Ascending aorta (tissue), 2 donors: ENCODE measurements at regions not wholly inside any gene's neighbourhood (a gene's known extent, or its start where the extent isn't known, plus 50 kb on each side); places are given as distances from the start of the nearest gene placed in this dataset.
"Not testable (repeated sequence)": the region's sequence is repeated elsewhere in the genome, so short reads cannot be mapped to it uniquely, and the experiment has no call there.

Experiments
- DNase-seq, 2 donors: peaks; one replicate each; pipeline ENCODE4 v3.0.0-alpha.2; 2019; ENCODE audit warnings: low spot score in 2 of 2
- H3K27ac ChIP-seq, 2 donors: fragments of 200-600 bp; sonication (generic); one replicate each; pipeline ENCODE4 v1.5.1; 2016 to 2017; ENCODE audit warnings: mild to moderate bottlenecking in 1 of 2
- H3K27me3 ChIP-seq: fragments of 200-600 bp; sonication (generic); one replicate; pipeline ENCODE4 v1.5.1; 2017
- H3K36me3 ChIP-seq, 2 donors: fragments of 200-600 bp; sonication (generic); one replicate each; pipeline ENCODE4 v1.5.1; 2016
- H3K4me1 ChIP-seq, 2 donors: fragments of 200-600 bp; sonication (generic); one replicate each; pipeline ENCODE4 v1.5.1; 2016 to 2017; ENCODE audit warnings: mild to moderate bottlenecking in 1 of 2
- H3K4me3 ChIP-seq, 2 donors: fragments of 200-600 bp; sonication (generic); one replicate each; pipeline ENCODE4 v1.5.1; 2016 to 2017; ENCODE audit warnings: mild to moderate bottlenecking in 1 of 2
- H3K9me3 ChIP-seq, 2 donors: fragments of 200-600 bp; sonication (generic); one replicate each; pipeline ENCODE4 v1.5.1; 2016
- CTCF ChIP-seq, 3 experiments: fragments of 200-600 bp in 2 of 3; fragments of 450-650 bp in 1 of 3; sonication (generic) in 2 of 3; IDR thresholded peaks; one replicate each; pipeline ENCODE4 v1.5.1; 2016 to 2019; ENCODE audit warnings: antibody characterized with exemption in 3 of 3, mild to moderate bottlenecking in 1 of 3, moderate library complexity in 1 of 3
- intact Hi-C: fragments of 100-400 bp; cut with DNase I; formaldehyde crosslinking; loops from one replicate; pipeline ENCODE4 v1.15.1; 2023

GRCh38 chrX:758917-759316, 128.3 kb downstream of the SHOX start:
- DNase-seq: no peak
- H3K9me3 ChIP-seq: no peaks in the 10 kb centered on the region

GRCh38 chrX:750812-751211, 120.2 kb downstream of the SHOX start:
- no peak overlapping the region for H3K4me3 ChIP-seq
- H3K36me3 ChIP-seq: no peaks in the 10 kb centered on the region
- no peaks in the 10 kb centered on the region for H3K9me3 ChIP-seq
- H3K27ac ChIP-seq: no peak overlapping the region
- no peak for TF ChIP-seq CTCF (IDR thresholded peaks at IDR 0.05)
- no peaks in the 10 kb centered on the region for H3K27me3 ChIP-seq
- peak in 1 of 2 donors; percentile 28 for DNase-seq
- no peaks in the 10 kb centered on the region for H3K4me1 ChIP-seq
- intact Hi-C loops: no loop called here

More at GRCh38 chrX:758917-759316, 128.3 kb downstream of the SHOX start:
- Histone ChIP-seq H3K4me1 (no peaks in the 10 kb centered on the region), H3K4me3 (no peak overlapping the region), H3K36me3 (no peaks in the 10 kb centered on the region), H3K27ac (no peak overlapping the region), H3K27me3 (no peaks in the 10 kb centered on the region)
- no peak for TF ChIP-seq CTCF (IDR thresholded peaks at IDR 0.05)
- intact Hi-C loops: no loop called here

- no peaks in the 10 kb centered on the region for H3K9me3 ChIP-seq
- no peaks in the 10 kb centered on the region for H3K36me3 ChIP-seq
- peak in 1 of 2 donors; percentile 30 for DNase-seq
- H3K4me3 ChIP-seq: no peak overlapping the region
- H3K4me1 ChIP-seq: no peaks in the 10 kb centered on the region
- H3K27me3 ChIP-seq: no peaks in the 10 kb centered on the region
- TF ChIP-seq CTCF (IDR thresholded peaks at IDR 0.05): no peak
- no peak overlapping the region for H3K27ac ChIP-seq
- intact Hi-C loops: no loop called here
Observed at GRCh38 chrX:750263-750662, 119.7 kb downstream of the SHOX start.

GRCh38 chrX:747176-747575, 116.6 kb downstream of the SHOX start:
- no peaks in the 10 kb centered on the region for H3K27me3 ChIP-seq
- DNase-seq: peak in 1 of 2 donors; percentile 4
- H3K36me3 ChIP-seq: no peaks in the 10 kb centered on the region

GRCh38 chrX:739611-740010, 109.0 kb downstream of the SHOX start:
- Histone ChIP-seq H3K27me3 (no peaks in the 10 kb centered on the region), H3K36me3 (no peaks in the 10 kb centered on the region), H3K9me3 (no peaks in the 10 kb centered on the region), H3K4me3 (no peak overlapping the region), H3K4me1 (no peaks in the 10 kb centered on the region), H3K27ac (no peak overlapping the region)
- intact Hi-C loops: no loop called here
- DNase-seq: peak in 1 of 2 donors; percentile 41
- TF ChIP-seq CTCF (IDR thresholded peaks at IDR 0.05): no peak

More at GRCh38 chrX:747176-747575, 116.6 kb downstream of the SHOX start:
- intact Hi-C loops: no loop called here
- Histone ChIP-seq H3K4me3 (no peak overlapping the region), H3K9me3 (no peaks in the 10 kb centered on the region), H3K4me1 (no peaks in the 10 kb centered on the region), H3K27ac (no peak overlapping the region)
- TF ChIP-seq CTCF (IDR thresholded peaks at IDR 0.05): no peak

GRCh38 chrX:737021-737420, 106.4 kb downstream of the SHOX start:
- peak in 1 of 2 donors; percentile 12 for DNase-seq
- intact Hi-C loops, H3K4me1 ChIP-seq, H3K9me3 ChIP-seq, H3K4me3 ChIP-seq, H3K27me3 ChIP-seq, H3K27ac ChIP-seq, H3K36me3 ChIP-seq: not testable (repeated sequence)
